HepG2 (cell line): ENCODE measurements at regions not wholly inside any gene's neighbourhood (a gene's known extent, or its start where the extent isn't known, plus 50 kb on each side); places are given as distances from the start of the nearest gene placed in this dataset.

ENCODE experiments used
- ATAC-seq: fragments of 200-7000 bp; cut with Tn5 transposase; 3 replicates; pipeline ENCODE4 v1.9.1; 2020; ENCODE audit warnings: mild to moderate bottlenecking, moderate library complexity
- BruUV-seq: library from RNA; stranded (reverse); fragments of 400-500 nt; replicated peaks from 2 replicates; lab custom pipeline; 2021; lab: Mats Ljungman, UMichigan
- CTCF ChIA-PET: fragments of 300-600 bp; formaldehyde crosslinking; extraction: SDS; loops from one replicate; lab custom pipeline; 2021; ENCODE audit warnings: low total read pairs, inconsistent platforms, low intra/inter-chr PET ratio; lab: Yijun Ruan, JAX
- POLR2A ChIA-PET: fragments of 350-600 bp; sonication (Branson Sonifier 250); formaldehyde crosslinking; loops from one replicate; lab custom pipeline; 2020; ENCODE audit warnings: antibody characterized with exemption, inconsistent platforms; lab: Yijun Ruan, JAX
- DNase-seq: peaks from one replicate; pipeline ENCODE4 v3.0.0-alpha.2; 2015; ENCODE audit warnings: low spot score
- FAIRE-seq: peaks from 3 replicates; lab custom pipeline; 2011; peaks lifted over from hg19 to GRCh38; lab: Jason Lieb, UNC
- H2AFZ ChIP-seq: one replicate; pipeline ENCODE4 v1.6.1; 2011; ENCODE audit warnings: low read length, inconsistent platforms
- H3K27ac ChIP-seq: fragments of 300-600 bp; 3 replicates; pipeline ENCODE4 v1.8.0; 2011; ENCODE audit warnings: mixed run types, mild to moderate bottlenecking, mixed read lengths, low read length, inconsistent platforms; ENCODE audit not compliant: insufficient read depth; ENCODE audit errors: extremely low read length
- H3K27me3 ChIP-seq, 2 experiments: fragments of 200-600 bp in 1 of 2; 2 replicates in 1 of 2; 3 replicates in 1 of 2; pipeline versions ENCODE4 v1.6.0 to v1.8.0; 2011; ENCODE audit warnings: low read length in 2 of 2, mild to moderate bottlenecking in 2 of 2, moderate library complexity in 2 of 2, inconsistent platforms in 1 of 2; ENCODE audit not compliant: insufficient read depth in 2 of 2, control insufficient read depth in 1 of 2
- H3K36me3 ChIP-seq, 2 experiments: fragments of 200-600 bp in 1 of 2; replicated peaks in 1 of 2; 2 replicates in 1 of 2; 3 replicates in 1 of 2; pipeline versions ENCODE4 v1.5.1 to v1.8.0; 2011; ENCODE audit warnings: low read length in 2 of 2, inconsistent platforms in 1 of 2; ENCODE audit not compliant: insufficient read depth in 2 of 2, control insufficient read depth in 1 of 2
- H3K4me1 ChIP-seq: 2 replicates; pipeline ENCODE4 v1.5.1; 2012; ENCODE audit warnings: low read length, inconsistent platforms; ENCODE audit not compliant: insufficient read depth
- H3K4me2 ChIP-seq: 2 replicates; pipeline ENCODE4 v1.6.0; 2011; ENCODE audit warnings: low read depth, low read length, inconsistent platforms
- H3K4me3 ChIP-seq, 3 experiments: fragments of 200-600 bp in 1 of 3; sonication (generic), shearing (Covaris generic) in 1 of 3; replicated peaks in 1 of 3; 2 replicates each; pipeline ENCODE4 v1.5.1; 2011 to 2016; ENCODE audit warnings: low read length in 3 of 3, inconsistent platforms in 2 of 3, low read depth in 2 of 3, mild to moderate bottlenecking in 2 of 3, control low read depth in 1 of 3, mixed read lengths in 1 of 3; ENCODE audit not compliant: insufficient read depth in 1 of 3
- H3K79me2 ChIP-seq: one replicate; pipeline ENCODE4 v1.6.1; 2011; ENCODE audit warnings: low read length, inconsistent platforms; ENCODE audit not compliant: insufficient read depth
- H3K9ac ChIP-seq: 2 replicates; pipeline ENCODE4 v1.6.0; 2011; ENCODE audit warnings: mild to moderate bottlenecking, low read depth, low read length, inconsistent platforms; ENCODE audit not compliant: insufficient read depth
- H3K9me3 ChIP-seq: 2 replicates; pipeline ENCODE4 v1.5.1; 2012; ENCODE audit warnings: mild to moderate bottlenecking, low read length
- H4K20me1 ChIP-seq: 2 replicates; pipeline ENCODE4 v1.6.0; 2011; ENCODE audit warnings: inconsistent platforms, mild to moderate bottlenecking, low read length, moderate library complexity; ENCODE audit not compliant: insufficient read depth
- MLXIP ChIP-seq: sonication (generic); formaldehyde crosslinking; IDR thresholded peaks from 2 replicates; pipeline ENCODE4 v1.9.0; 2021; ENCODE audit warnings: missing genetic modification reagents, borderline replicate concordance
- MYC ChIP-seq: sonication (generic); formaldehyde crosslinking; IDR thresholded peaks from 2 replicates; pipeline ENCODE4 v1.9.0; 2021; ENCODE audit warnings: missing genetic modification reagents, borderline replicate concordance
- ONECUT2 ChIP-seq: sonication (generic); formaldehyde crosslinking; IDR thresholded peaks from 2 replicates; pipeline ENCODE4 v1.4.0; 2020; ENCODE audit warnings: missing genetic modification reagents
- SIX1 ChIP-seq: sonication (generic); formaldehyde crosslinking; IDR thresholded peaks from 2 replicates; pipeline ENCODE4 v1.4.0; 2020; ENCODE audit warnings: missing genetic modification reagents, borderline replicate concordance
- SOX6 ChIP-seq, 2 experiments: fragments of 450-650 bp in 1 of 2; sonication (generic) in 1 of 2; formaldehyde crosslinking in 1 of 2; IDR thresholded peaks; 2 replicates each; pipeline versions ENCODE4 v1.4.0 to v1.6.1; 2017 to 2020; ENCODE audit warnings: antibody characterized with exemption in 1 of 2, mild to moderate bottlenecking in 1 of 2, missing genetic modification reagents in 1 of 2
- TBL1XR1 ChIP-seq: fragments of 150-350 bp; IDR thresholded peaks from 2 replicates; pipeline ENCODE4 v1.6.1; 2014; ENCODE audit warnings: borderline replicate concordance, low read length; ENCODE audit not compliant: partially characterized antibody
- ZNF124 ChIP-seq: sonication (generic); formaldehyde crosslinking; IDR thresholded peaks from 2 replicates; pipeline ENCODE4 v1.4.0; 2020; ENCODE audit warnings: missing genetic modification reagents
- ZNF644 ChIP-seq: IDR thresholded peaks from 2 replicates; pipeline ENCODE4 v1.6.1; 2016; ENCODE audit warnings: low read depth
- ZNF776 ChIP-seq: sonication (generic); formaldehyde crosslinking; IDR thresholded peaks from 2 replicates; pipeline ENCODE4 v1.4.0; 2020; ENCODE audit warnings: mild to moderate bottlenecking, missing genetic modification reagents
- ZXDC ChIP-seq: sonication (generic); formaldehyde crosslinking; IDR thresholded peaks from 2 replicates; pipeline ENCODE4 v1.5.0; 2020; ENCODE audit warnings: mild to moderate bottlenecking, missing genetic modification reagents
- WGBS: methylation state at CpG from one replicate; pipeline ENCODE4 v1.1.6; 2017; ENCODE audit warnings: low lambda C conversion rate; 5-methylcytosine and 5-hydroxymethylcytosine counted together
- in situ Hi-C: cut with HindIII; loops from 2 replicates; pipeline ENCODE4 v1.10.0; 2017; ENCODE audit warnings: low pct_unique_long_range_greater_than_20kb; ENCODE audit not compliant: extremely low pct_ligation_motif_present
- intact Hi-C: fragments of 100-400 bp; cut with micrococcal nuclease; formaldehyde crosslinking; loops from one replicate; pipeline ENCODE4 v1.10.0; 2022; ENCODE audit not compliant: unreplicated experiment
- TF ChIP-seq, protein P1 (sequence below): sonication (generic); formaldehyde crosslinking; IDR thresholded peaks from 2 replicates; pipeline ENCODE4 v1.4.0; 2020; ENCODE audit warnings: missing genetic modification reagents, borderline replicate concordance

GRCh38 chr2:235332240-235332890 is 161.5 kb upstream of the AGAP1 start:
- Histone ChIP-seq H3K4me1 (no peaks in the 10 kb centered on the region), H3K27me3 (peaks cover 0 to 10% of the 10 kb centered on the region in 2 experiments; a peak in 2 of 5 replicates), H3K9me3 (no peaks in the 10 kb centered on the region), H4K20me1 (no peaks in the 10 kb centered on the region), H3K79me2 (no peaks in the 10 kb centered on the region), H3K36me3 (no peaks in the 10 kb centered on the region), H3K4me2 (no peak overlapping the region), H3K27ac (no peak overlapping the region), H3K9ac (no peak overlapping the region), H2AFZ (no peak overlapping the region), H3K4me3 (no peak overlapping the region)
- DNase-seq: no peak
- no TSS peak for BruUV-seq
- CTCF ChIA-PET: no interaction called here
- 9% methylated on average over 4 of the region's 5 CpGs for WGBS
- FAIRE-seq: no peak
- intact Hi-C loops: no loop called here
- in situ Hi-C loops: no loop called here
- ATAC-seq: no peak
- TF ChIP-seq TBL1XR1 (no peak), SOX6 (IDR thresholded peaks at IDR 0.05) (no peak), SOX6 (CRISPR knock-in tag; IDR thresholded peaks at IDR 0.05) (no peak), ONECUT2 (no peak), MYC (CRISPR knock-in tag) (no peak), ZNF644 (CRISPR knock-in tag) (no peak), SIX1 (CRISPR knock-in tag) (no peak), ZNF124 (CRISPR knock-in tag) (no peak), MLXIP (CRISPR knock-in tag) (no peak), ZNF776 (CRISPR knock-in tag) (no peak), ZXDC (CRISPR knock-in tag) (no peak)
- TF ChIP-seq, protein P1, sequence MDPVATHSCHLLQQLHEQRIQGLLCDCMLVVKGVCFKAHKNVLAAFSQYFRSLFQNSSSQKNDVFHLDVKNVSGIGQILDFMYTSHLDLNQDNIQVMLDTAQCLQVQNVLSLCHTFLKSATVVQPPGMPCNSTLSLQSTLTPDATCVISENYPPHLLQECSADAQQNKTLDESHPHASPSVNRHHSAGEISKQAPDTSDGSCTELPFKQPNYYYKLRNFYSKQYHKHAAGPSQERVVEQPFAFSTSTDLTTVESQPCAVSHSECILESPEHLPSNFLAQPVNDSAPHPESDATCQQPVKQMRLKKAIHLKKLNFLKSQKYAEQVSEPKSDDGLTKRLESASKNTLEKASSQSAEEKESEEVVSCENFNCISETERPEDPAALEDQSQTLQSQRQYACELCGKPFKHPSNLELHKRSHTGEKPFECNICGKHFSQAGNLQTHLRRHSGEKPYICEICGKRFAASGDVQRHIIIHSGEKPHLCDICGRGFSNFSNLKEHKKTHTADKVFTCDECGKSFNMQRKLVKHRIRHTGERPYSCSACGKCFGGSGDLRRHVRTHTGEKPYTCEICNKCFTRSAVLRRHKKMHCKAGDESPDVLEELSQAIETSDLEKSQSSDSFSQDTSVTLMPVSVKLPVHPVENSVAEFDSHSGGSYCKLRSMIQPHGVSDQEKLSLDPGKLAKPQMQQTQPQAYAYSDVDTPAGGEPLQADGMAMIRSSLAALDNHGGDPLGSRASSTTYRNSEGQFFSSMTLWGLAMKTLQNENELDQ: no peak
- POLR2A ChIA-PET: no interaction called here
